ENCODE measurements at regions not wholly inside any gene's neighbourhood (a gene's known extent, or its start where the extent isn't known, plus 50 kb on each side); places are given as distances from the start of the nearest gene placed in this dataset.

- no peak for DNase-seq (ENCODE audit: low spot score)
These were observed 395.3 kb downstream of the TUSC1 start for GRCh38 chr9:25282946-25283345.

GRCh38 chr9:25261445-25261844, 416.8 kb downstream of the TUSC1 start:
- DNase-seq (ENCODE audit: low spot score) = no peak

DNA sequence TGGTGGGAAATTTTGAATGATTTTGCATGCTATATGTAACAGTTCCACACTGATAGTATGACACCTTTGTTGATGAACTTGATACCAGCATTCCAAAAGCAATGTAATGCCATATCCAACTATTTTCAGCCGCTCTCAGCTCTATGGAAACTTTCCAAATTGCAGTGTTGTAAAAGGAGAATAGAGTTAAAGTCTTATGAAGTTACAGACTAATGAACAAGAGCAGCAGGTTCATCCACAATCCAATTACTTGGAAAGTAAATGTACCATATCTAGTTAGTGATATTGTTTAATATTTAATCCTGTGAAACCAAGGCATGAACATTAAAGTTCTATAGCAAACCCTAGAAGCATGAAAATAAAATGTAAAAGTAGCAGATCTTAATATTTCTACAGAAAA, 418.2 kb downstream of the TUSC1 start:
- no peak for DNase-seq (ENCODE audit: low spot score)

GRCh38 chr9:25255216-25255615, 423.0 kb downstream of the TUSC1 start:
- no peak for DNase-seq (ENCODE audit: low spot score)

- DNase-seq (ENCODE audit: low spot score) = no peak
These were observed 424.2 kb downstream of the TUSC1 start for GRCh38 chr9:25254051-25254450.

DNA sequence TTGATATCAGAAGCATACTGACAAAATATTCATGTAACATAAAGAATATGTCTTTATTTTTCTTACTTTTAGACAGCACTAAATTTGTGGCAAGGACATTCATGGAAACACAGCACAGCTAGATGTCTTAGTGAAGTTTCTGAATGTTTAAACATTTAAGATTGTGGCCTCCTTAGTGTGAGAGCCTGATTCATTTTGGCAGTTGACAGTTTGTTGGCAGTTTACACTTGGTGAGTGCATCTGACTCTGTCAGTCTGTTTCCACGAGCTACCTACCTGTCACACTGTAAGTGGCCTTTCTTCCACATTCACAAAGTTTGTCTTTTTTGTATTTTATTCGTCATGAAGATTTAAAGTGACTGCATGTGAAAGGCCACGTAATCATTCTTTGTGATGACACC, 436.8 kb downstream of the TUSC1 start:
- DNase-seq (ENCODE audit: low spot score) = no peak

DNA sequence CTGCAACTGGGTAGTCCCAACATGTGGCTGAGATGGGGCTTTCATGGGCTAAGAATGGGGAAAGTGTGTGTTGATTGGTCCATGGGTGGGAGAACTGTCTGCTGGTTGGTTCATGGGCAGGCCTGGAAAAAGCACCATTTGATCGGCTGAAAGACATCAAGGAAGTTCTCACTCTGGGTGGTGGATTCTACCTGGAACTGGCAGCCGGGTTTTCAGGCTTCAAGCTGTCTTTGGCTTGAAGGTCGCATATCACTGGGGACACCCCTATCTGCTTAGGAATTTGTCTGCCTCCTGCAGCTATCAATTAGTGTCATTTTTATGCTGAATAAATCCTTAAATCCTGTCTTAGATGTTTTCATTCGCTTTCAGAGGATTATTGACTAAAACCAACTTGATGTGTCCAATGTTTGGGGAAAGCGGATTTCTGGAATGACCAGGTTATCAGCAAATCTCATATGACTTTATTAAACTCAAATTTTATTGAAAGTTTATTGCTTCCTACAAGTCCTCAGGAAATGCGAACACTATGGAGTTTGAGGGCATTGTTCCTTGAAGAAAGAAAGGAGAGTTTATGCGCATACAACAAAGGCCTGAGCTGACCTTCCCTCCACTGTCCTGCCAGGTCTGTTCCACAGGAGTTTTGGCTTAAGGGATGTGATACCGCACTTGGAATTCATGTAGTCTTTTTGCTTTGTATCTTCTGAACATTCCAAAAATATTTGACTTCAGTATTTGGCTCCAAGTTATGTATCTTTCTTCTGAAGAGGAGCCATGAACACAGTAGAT, 451.1 kb downstream of the TUSC1 start:
- no peak for DNase-seq (ENCODE audit: low spot score)

DNA sequence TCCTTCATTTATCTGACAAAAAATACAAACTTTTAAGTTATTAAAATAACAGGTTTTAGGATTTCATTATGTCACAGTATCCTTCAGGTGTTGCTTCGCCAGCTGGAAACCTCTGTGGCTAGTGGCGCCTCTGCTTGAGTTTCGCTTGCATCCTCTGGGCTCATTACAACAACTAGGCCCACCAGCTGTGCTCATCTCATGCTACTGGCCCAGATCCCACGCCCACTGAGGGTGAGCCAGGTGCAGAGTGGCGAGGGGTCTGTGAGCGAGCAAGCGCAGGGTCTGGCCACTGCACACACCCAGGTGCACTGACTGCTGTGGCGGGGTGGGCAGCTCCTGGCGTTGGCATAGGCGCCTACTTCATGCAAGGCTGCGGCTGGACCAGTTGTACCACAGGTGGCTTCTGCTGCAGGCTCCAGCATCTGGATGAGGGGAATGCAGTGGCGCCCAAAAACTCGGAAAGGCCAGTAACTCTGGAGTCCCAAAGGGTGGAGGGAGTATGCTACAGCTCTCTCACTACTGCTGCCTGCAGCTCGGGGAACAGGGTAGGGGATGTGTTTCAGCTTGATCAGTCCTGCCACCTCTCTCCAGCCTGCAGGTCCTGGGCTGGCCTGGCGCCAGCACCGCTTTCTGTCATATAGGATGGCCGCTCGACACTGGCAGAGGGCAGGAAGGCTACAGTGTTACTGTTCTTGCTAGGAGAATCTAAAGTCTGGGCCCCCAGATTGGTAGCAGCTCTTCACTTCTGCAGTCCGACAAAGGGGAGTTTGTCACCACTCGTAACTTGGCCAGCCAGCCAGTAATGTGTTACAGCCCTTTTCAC, 452.1 kb downstream of the TUSC1 start:
- DNase-seq (ENCODE audit: low spot score) = no peak

DNA sequence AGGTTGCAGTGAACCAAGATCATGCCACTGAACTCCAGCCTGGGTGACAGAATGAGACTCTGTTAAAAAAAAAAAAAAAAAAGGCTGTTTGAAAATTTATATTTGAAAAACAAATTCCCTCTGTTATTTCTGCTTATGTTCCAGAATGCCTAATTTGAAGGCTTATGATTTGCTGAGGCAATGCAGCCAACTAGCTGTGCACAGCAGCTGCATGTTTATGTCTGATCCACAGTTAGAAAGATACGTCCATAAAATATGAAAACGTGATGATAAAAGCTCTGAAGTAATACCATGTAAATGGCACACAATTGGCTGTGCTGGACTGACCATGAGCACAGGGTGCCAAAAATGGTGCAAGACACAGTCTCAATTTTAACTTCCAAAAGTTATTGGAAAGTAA, 453.2 kb downstream of the TUSC1 start:
- no peak for DNase-seq (ENCODE audit: low spot score)

DNA sequence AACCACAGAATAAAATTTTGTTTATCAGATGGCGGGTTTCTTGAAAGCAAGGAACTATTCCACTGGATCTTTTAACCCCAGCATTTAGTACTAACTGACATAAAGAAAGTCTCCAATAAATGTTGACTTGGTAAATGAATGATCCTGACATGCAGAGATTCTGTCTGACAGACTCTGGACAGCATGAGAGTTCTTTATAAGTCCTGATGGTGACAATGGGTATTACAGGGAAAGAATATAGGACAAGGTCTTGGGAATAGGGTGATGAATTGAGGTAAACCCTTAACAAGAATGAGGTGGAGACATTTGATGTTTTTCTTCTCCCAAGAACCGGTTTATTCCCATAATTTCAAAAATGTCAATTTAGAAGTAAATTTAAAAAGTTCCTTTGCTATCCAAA, 453.9 kb downstream of the TUSC1 start:
- DNase-seq (ENCODE audit: low spot score) = no peak

DNA sequence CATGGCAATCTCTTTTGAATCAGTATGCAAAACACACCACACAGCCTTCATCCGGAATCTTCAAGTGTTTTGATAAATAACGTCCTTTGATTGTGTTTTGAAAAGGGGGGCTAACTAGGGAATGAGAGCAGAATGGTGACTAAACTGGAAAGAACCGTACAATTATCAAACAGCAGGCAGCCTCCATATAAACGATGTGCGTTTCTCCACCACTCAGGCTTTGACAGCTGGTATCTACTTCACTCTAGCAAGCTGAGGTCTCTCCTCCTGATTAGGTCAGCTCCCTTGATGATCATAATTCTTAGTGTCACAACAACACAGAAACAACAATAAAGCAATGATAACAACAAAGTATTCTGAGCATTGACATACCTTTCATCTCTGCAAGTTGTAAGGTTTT, 465.9 kb downstream of the TUSC1 start:
- no peak for DNase-seq (ENCODE audit: low spot score)

DNA sequence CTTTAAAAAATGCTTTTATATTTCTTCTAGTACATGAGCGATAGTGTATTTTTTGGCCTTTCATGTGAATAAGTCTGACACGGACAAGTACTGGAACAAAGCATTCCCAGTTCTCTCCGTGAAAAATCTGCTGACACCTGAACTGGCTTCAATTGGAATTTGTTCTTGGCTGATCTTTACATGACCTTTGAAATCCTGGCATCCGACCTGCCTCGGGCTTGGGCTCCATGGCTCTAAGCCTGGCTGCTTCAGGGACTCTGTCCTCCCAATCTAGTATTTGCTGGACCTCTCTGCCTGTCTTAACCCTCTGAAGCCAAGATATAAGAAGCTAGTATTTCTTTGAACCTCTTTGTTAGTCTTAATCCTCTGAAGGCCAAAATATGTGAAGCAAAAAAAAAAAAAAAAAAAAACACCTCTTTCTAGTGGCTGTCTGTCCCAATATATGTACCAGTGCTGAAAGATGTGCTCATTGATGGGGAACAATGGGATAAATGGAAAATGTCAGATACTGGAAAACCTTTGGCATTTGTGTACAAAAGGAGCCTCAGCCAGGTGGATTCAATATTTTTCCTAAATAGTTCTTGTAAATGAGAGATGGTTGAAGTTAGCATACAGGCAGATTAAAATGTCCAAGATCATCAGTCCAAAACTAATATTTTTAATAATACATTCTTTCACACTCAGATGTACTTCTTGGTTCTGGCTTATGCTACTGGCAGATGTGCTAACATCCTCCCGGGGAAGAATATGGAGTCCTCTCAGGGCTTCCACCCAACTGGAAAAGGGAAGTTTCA, 470.6 kb downstream of the TUSC1 start:
- DNase-seq (ENCODE audit: low spot score) = no peak

- DNase-seq (ENCODE audit: low spot score) = no peak
These were observed 472.2 kb downstream of the TUSC1 start for GRCh38 chr9:25206027-25206426.

DNA sequence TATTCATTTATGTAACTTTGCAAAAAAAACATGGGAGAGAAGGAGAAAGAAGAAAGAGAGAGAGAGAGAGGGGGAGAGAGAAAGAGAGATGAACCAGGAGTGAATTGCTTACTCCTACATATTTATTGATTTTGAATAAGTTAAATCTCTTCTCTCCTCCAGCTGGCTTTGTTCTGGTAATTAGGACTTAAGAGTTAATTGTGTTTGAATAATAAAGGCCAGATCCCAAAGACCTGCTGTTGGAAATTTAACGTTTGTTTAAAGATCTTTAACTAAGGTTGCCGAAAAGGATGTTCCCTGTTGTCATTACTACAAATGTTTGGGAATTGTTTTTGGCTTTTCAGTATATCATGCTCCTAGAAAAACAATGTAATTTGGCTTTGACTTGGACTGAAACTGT, 473.0 kb downstream of the TUSC1 start:
- no peak for DNase-seq (ENCODE audit: low spot score)

- DNase-seq (ENCODE audit: low spot score) = no peak
These were observed 500.4 kb downstream of the TUSC1 start for GRCh38 chr9:25177858-25178257.

GRCh38 chr9:25129537-25129936, 548.7 kb downstream of the TUSC1 start:
- DNase-seq (ENCODE audit: low spot score) = no peak

DNA sequence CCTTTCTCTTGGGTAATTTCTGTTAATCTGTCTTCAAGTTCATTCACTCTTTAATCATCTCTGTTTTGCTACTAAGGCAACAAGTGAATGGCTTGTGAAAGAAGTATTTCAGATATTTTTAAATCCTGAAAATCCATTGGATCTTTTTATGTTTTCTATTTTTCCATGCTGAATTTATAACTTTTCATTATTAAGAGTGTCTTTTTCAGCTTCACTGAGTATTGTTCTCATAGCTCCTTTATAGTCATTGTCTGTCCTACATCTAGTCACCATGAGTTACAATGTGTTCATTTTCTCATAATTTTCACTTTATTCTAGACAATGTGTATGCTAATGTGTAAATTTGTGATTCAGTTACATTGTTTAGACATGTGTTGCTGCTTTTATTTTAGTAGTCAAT, 556.4 kb downstream of the TUSC1 start:
- no peak for DNase-seq (ENCODE audit: low spot score)

DNA sequence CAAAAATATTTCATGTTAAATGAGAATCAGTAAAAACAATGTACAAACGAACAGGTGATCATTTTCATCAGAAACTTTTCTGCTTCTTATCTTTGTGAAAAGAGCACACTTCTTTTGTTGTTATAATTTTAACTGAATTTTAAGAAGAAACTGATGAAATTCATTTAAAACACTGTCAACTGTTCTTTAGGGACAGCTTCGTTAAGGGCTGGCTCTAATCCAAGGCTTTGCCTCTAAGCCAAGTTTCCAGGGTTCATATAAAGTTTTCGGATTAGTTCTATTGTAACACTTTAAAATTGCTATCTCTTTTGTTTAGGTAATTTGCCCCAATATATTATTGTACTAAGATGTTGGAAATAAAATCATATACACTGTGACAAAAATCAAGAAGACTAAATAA, 559.2 kb downstream of the TUSC1 start:
- no peak for DNase-seq (ENCODE audit: low spot score)

DNA sequence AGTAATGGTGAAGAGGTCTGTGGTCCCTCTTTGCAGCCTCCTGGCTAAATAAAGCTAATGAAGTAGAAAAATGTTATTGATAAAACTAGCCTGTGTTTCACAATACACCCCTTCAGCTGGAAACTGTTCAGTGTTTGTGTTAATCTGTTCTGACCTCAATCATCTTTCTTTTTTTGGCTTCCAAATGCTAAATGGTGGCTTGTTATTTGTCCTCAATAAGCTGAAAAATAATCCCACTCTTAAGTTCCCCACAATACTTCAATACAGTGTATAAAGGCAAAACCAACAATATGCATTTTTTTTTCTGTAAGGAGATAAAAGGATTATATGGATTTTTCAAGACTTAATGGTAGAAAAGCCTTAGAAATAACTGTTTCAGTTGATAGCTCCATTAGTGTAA, 560.5 kb downstream of the TUSC1 start:
- no peak for DNase-seq (ENCODE audit: low spot score)

DNA sequence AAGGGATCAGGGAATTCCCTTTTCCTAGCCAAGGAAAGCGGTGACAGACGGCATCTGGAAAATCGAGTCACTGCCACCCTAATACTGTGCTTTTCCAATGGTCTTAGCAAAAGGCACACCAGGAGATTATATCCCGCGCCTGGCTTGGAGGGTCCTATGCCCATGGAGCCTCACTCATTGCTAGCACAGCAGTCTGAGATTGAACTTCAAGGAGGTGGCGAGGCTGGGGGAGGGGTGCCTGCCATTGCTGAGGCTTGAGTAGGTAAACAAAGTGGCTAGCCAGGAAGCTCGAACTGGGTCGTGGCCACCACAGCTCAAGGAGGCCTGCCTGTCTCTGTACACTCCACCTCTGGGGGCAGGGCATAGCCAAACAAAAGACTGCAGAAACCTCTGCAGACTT, 556.5 kb upstream of the IZUMO3 start:
- peak; percentile 30 for DNase-seq (ENCODE audit: low spot score)

DNA sequence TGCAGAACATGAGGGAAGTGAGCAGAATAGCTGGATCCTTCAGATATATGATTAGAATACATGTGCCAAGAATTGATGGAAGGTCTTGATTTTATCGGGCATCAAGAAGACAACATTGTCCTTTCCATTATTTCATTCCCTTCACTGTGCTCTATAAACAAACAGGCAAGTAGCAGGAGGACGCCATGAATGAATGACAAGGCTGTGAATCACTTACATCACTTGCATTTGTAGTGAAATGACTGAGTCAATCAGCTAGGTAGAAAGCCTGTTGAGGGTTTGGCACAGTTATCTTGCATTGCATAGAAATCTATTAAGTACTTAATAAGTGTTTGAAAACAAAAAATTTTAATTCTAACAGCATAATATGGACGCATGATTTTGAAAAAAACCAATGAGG, 548.8 kb upstream of the IZUMO3 start:
- no peak for DNase-seq (ENCODE audit: low spot score)

- DNase-seq (ENCODE audit: low spot score) = no peak
These were observed 532.5 kb upstream of the IZUMO3 start for GRCh38 chr9:25078202-25078601.

All from left forelimb (tissue), 1 donor.